Lower leg skin (tissue), 3 donors: ENCODE measurements at regions not wholly inside any gene's neighbourhood (a gene's known extent, or its start where the extent isn't known, plus 50 kb on each side); places are given as distances from the start of the nearest gene placed in this dataset.

ENCODE experiments used
- CTCF ChIP-seq, 3 donors: fragments of 450-650 bp; IDR thresholded peaks; one replicate each; pipeline ENCODE4 v1.5.1; 2016; ENCODE audit warnings: antibody characterized with exemption in 3 of 3, mild to moderate bottlenecking in 3 of 3, moderate library complexity in 2 of 3
- POLR2A ChIP-seq, 2 donors: fragments of 450-650 bp; IDR thresholded peaks; one replicate each; pipeline ENCODE4 v1.6.1; 2016 to 2017; ENCODE audit warnings: antibody characterized with exemption in 2 of 2, mild to moderate bottlenecking in 1 of 2, moderate library complexity in 1 of 2

DNA sequence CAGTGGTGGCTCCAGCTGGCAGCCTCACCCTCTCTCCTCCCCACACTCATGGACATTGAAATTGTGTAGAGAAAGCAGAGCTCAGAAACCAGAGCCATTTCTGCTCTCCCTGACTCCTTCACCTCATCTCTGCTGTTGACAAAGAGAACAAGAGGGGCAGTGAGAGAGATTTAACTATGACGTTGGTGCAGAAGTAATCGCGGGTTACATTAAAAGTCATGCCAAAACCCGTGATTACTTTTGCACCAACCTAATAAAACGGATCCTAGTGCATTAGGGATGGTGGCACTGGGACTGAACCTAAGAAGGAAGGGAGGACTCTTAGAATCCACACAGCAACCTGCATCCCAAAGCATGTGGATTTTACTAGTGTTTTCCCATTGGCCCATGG, 113.3 kb upstream of the CDC42EP3 start:
- TF ChIP-seq CTCF (IDR thresholded peaks at IDR 0.05) = no peak
- no peak for TF ChIP-seq POLR2A (IDR thresholded peaks at IDR 0.05)
